ENCODE measurements at regions not wholly inside any gene's neighbourhood (a gene's known extent, or its start where the extent isn't known, plus 50 kb on each side); places are given as distances from the start of the nearest gene placed in this dataset.

- H3K9ac ChIP-seq (ENCODE audit: extremely low read depth, insufficient read length, low read length) = no peak overlapping the region
- H2BK120ac ChIP-seq (ENCODE audit: low read depth, low read length, poor library complexity, severe bottlenecking) = no peak overlapping the region
- H3K27ac Mint-ChIP-seq = no peak overlapping the region
- H3K14ac ChIP-seq (ENCODE audit: insufficient read depth, low read length) = no peak overlapping the region
- TF ChIP-seq, protein P1, sequence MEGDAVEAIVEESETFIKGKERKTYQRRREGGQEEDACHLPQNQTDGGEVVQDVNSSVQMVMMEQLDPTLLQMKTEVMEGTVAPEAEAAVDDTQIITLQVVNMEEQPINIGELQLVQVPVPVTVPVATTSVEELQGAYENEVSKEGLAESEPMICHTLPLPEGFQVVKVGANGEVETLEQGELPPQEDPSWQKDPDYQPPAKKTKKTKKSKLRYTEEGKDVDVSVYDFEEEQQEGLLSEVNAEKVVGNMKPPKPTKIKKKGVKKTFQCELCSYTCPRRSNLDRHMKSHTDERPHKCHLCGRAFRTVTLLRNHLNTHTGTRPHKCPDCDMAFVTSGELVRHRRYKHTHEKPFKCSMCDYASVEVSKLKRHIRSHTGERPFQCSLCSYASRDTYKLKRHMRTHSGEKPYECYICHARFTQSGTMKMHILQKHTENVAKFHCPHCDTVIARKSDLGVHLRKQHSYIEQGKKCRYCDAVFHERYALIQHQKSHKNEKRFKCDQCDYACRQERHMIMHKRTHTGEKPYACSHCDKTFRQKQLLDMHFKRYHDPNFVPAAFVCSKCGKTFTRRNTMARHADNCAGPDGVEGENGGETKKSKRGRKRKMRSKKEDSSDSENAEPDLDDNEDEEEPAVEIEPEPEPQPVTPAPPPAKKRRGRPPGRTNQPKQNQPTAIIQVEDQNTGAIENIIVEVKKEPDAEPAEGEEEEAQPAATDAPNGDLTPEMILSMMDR (conservative IDR thresholded peaks at IDR 0.05) = no peak
- H3K4me1 Mint-ChIP-seq = peaks cover 11 to 19% of the 10 kb centered on the region in 2 experiments
- H2BK20ac ChIP-seq (ENCODE audit: low read depth, low read length, poor library complexity, severe bottlenecking) = no peak overlapping the region
- no CpG with 5 or more reads among the region's 2 CpGs for WGBS (ENCODE audit: extremely low coverage, insufficient read length, low lambda C conversion rate)
- H3K23ac ChIP-seq (ENCODE audit: insufficient read length, low read depth, low read length) = no peak overlapping the region
- no peak overlapping the region for H3K4ac ChIP-seq (ENCODE audit: low read depth, low read length)
- H3K79me2 ChIP-seq (ENCODE audit: insufficient read depth, low read length) = no peaks in the 10 kb centered on the region
- no peaks in the 10 kb centered on the region for H3K79me1 ChIP-seq (ENCODE audit: insufficient read depth, low read depth, low read length, poor library complexity, severe bottlenecking)
- no peaks in the 10 kb centered on the region for H3K9me3 ChIP-seq (ENCODE audit: control insufficient read depth, low read depth, low read length)
- no peak overlapping the region for H2BK12ac ChIP-seq (ENCODE audit: insufficient read length, low read depth, low read length)
- no peak overlapping the region for H4K91ac ChIP-seq (ENCODE audit: insufficient read length, low read depth, low read length)
- no peaks in the 10 kb centered on the region for H4K20me1 ChIP-seq (ENCODE audit: control insufficient read depth, insufficient read depth, insufficient read length)
- H2AK5ac ChIP-seq (ENCODE audit: insufficient read length, low read length) = no peak overlapping the region
- H2BK5ac ChIP-seq (ENCODE audit: insufficient read length, low read length) = no peak overlapping the region
- no peak overlapping the region for H4K5ac ChIP-seq (ENCODE audit: insufficient read length, low read depth, low read length)
- H3K36me3 Mint-ChIP-seq (ENCODE audit: insufficient read depth in 1 of 3, low read depth in 3 of 3) = peaks cover 0 to 1% (median 0%) of the 10 kb centered on the region in 3 experiments; a peak in 1 of 7 replicates
- H3K9me3 Mint-ChIP-seq = no peaks in the 10 kb centered on the region; a peak in 2 of 5 replicates
- no peak overlapping the region for H3T11ph ChIP-seq (ENCODE audit: low read length)
- H2BK15ac ChIP-seq (ENCODE audit: low read depth, low read length) = no peak overlapping the region
- H3K27me3 ChIP-seq (ENCODE audit: insufficient read depth, low read length) = no peaks in the 10 kb centered on the region
- H3K27ac ChIP-seq (ENCODE audit: insufficient read length, low read depth, low read length) = no peak overlapping the region
- DNase-seq = no peak
- H3K4me3 Mint-ChIP-seq = no peak overlapping the region
- H2AFZ ChIP-seq (ENCODE audit: low read length) = no peak overlapping the region
- H3K4me2 ChIP-seq (ENCODE audit: insufficient read depth, insufficient read length, low read length) = no peak overlapping the region
- H3K27me3 Mint-ChIP-seq (ENCODE audit: low read depth) = peaks cover 19% of the 10 kb centered on the region
- no peak overlapping the region for H3K18ac ChIP-seq (ENCODE audit: insufficient read length, low read depth, low read length)
- no peak overlapping the region for H3K56ac ChIP-seq (ENCODE audit: insufficient read length, low read depth, low read length)
- H3K23me2 ChIP-seq (ENCODE audit: insufficient read length, low read depth, low read length, poor library complexity, severe bottlenecking) = no peaks in the 10 kb centered on the region
- peaks cover 5% of the 10 kb centered on the region; the same call in 1 of the 2 replicates for H3K4me1 ChIP-seq (ENCODE audit: insufficient read depth, low read length)
- H4K8ac ChIP-seq (replicated peaks; ENCODE audit: insufficient read length, low read depth, low read length) = no peak overlapping the region
Observed at GRCh38 chr12:107493666-107494065, 191.9 kb upstream of the PWP1 start.

Measured in H9 (cell line).